ENCODE measurements at regions not wholly inside any gene's neighbourhood (a gene's known extent, or its start where the extent isn't known, plus 50 kb on each side); places are given as distances from the start of the nearest gene placed in this dataset.

- no peak for DNase-seq (ENCODE audit: low spot score)
- ATAC-seq (ENCODE audit: low FRiP score), result no peak
- no peak for TF ChIP-seq CTCF (IDR thresholded peaks at IDR 0.05)
These were observed 1238.3 kb downstream of the SORCS3 start for GRCh38 chr10:105879401-105879800.

GRCh38 chr10:105875050-105875449, 1234.0 kb downstream of the SORCS3 start:
- TF ChIP-seq CTCF (IDR thresholded peaks at IDR 0.05), result no peak
- DNase-seq (ENCODE audit: low spot score) (no peak), ATAC-seq (ENCODE audit: low FRiP score) (no peak)

GRCh38 chr10:105872665-105873064, 1231.6 kb downstream of the SORCS3 start:
- DNase-seq (ENCODE audit: low spot score) (no peak), ATAC-seq (ENCODE audit: low FRiP score) (no peak)
- TF ChIP-seq CTCF (IDR thresholded peaks at IDR 0.05), result no peak

GRCh38 chr10:105868935-105869334, 1227.8 kb downstream of the SORCS3 start:
- DNase-seq (ENCODE audit: low spot score) (no peak), ATAC-seq (ENCODE audit: low FRiP score) (no peak)
- no peak for TF ChIP-seq CTCF (IDR thresholded peaks at IDR 0.05)

GRCh38 chr10:105864854-105865253, 1223.8 kb downstream of the SORCS3 start:
- no peak for TF ChIP-seq CTCF (IDR thresholded peaks at IDR 0.05)
- no peak for ATAC-seq (ENCODE audit: low FRiP score)

GRCh38 chr10:105857268-105858264, 1216.5 kb downstream of the SORCS3 start:
- ATAC-seq (ENCODE audit: low FRiP score), result no peak

More at GRCh38 chr10:105864854-105865253, 1223.8 kb downstream of the SORCS3 start:
- no peak for DNase-seq (ENCODE audit: low spot score)

More at GRCh38 chr10:105857268-105858264, 1216.5 kb downstream of the SORCS3 start:
- no peak for DNase-seq (ENCODE audit: low spot score)
- TF ChIP-seq CTCF (IDR thresholded peaks at IDR 0.05), result no peak

All from omental fat pad (tissue), 3 donors.